ENCODE measurements at regions not wholly inside any gene's neighbourhood (a gene's known extent, or its start where the extent isn't known, plus 50 kb on each side); places are given as distances from the start of the nearest gene placed in this dataset.

DNA sequence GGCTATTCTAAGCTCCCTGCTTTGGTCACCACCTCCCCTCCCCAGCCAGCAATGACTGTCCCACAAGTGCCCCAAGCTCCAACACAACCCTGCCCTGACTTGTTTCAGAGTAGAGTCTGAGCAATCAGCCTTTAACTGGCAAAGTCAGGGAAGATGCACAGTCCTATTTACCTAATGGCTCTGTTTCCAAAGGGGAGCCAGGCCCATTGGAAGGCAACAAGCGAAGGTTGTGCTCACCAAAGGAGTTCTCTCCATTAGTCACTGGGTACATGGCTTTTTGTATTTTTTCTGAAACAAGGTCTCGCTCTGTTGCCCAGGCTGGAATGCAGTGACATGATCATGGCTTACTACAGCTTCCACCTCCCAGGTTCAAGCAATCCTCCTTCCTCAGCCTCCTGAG lies 267.1 kb upstream of the CRY1 start:
- no peak for TF ChIP-seq EZH2phosphoT487 (IDR thresholded peaks at IDR 0.05; ENCODE audit: insufficient read depth, low read depth)
- TF ChIP-seq EZH2 (IDR thresholded peaks at IDR 0.05; ENCODE audit: insufficient read depth, poor library complexity, severe bottlenecking), result no peak

Measured in GM23248 (cell line).